Esophagus muscularis mucosa (tissue), 4 donors: ENCODE measurements at regions not wholly inside any gene's neighbourhood (a gene's known extent, or its start where the extent isn't known, plus 50 kb on each side); places are given as distances from the start of the nearest gene placed in this dataset.

Experiments
- DNase-seq: peaks from one replicate; pipeline ENCODE4 v3.0.0-alpha.2; 2017; ENCODE audit errors: extremely low spot score
- H3K27ac ChIP-seq, 4 donors: fragments of 200-600 bp; sonication (generic); replicated peaks in 1 of 4; 1 replicate in 3 of 4; 2 replicates in 1 of 4; pipeline ENCODE4 v1.5.1; 2016 to 2019; ENCODE audit warnings: mild to moderate bottlenecking in 1 of 4
- H3K27me3 ChIP-seq, 4 donors: fragments of 200-600 bp; sonication (generic); one replicate each; pipeline versions ENCODE4 v1.5.1 to v1.6.0; 2016 to 2019
- H3K36me3 ChIP-seq, 4 donors: fragments of 200-600 bp; sonication (generic); one replicate each; pipeline ENCODE4 v1.5.1; 2016 to 2019
- H3K4me1 ChIP-seq, 4 donors: fragments of 200-600 bp; sonication (generic); one replicate each; pipeline ENCODE4 v1.5.1; 2016 to 2019
- H3K4me3 ChIP-seq, 4 donors: fragments of 200-600 bp; sonication (generic); 1 replicate in 2 of 4; 2 replicates in 2 of 4; pipeline ENCODE4 v1.5.1; 2016 to 2019; ENCODE audit warnings: mild to moderate bottlenecking in 4 of 4, moderate library complexity in 1 of 4
- H3K9me3 ChIP-seq, 4 donors: fragments of 200-600 bp; sonication (generic); 1 replicate in 3 of 4; 2 replicates in 1 of 4; pipeline ENCODE4 v1.5.1; 2016 to 2019
- CTCF ChIP-seq, 3 experiments: fragments of 200-600 bp in 2 of 3; fragments of 450-650 bp in 1 of 3; sonication (generic) in 2 of 3; IDR thresholded peaks; one replicate each; pipeline ENCODE4 v1.5.1; 2017 to 2019; ENCODE audit warnings: antibody characterized with exemption in 3 of 3, mild to moderate bottlenecking in 2 of 3, moderate library complexity in 1 of 3
- EP300 ChIP-seq: sonication (generic); formaldehyde crosslinking; IDR thresholded peaks from one replicate; pipeline ENCODE4 v1.6.1; 2017; ENCODE audit warnings: antibody characterized with exemption
- POLR2A ChIP-seq: fragments of 450-650 bp; IDR thresholded peaks from one replicate; pipeline ENCODE4 v1.6.1; 2017; ENCODE audit warnings: antibody characterized with exemption, moderate library complexity, mild to moderate bottlenecking, low read depth
- POLR2AphosphoS5 ChIP-seq, 2 donors: sonication (generic); formaldehyde crosslinking; IDR thresholded peaks; one replicate each; pipeline ENCODE4 v1.6.1; 2017; ENCODE audit warnings: antibody characterized with exemption in 2 of 2
- WGBS: methylation state at CpG from one replicate; pipeline ENCODE4 v1.1.5; 2018; 5-methylcytosine and 5-hydroxymethylcytosine counted together
- intact Hi-C: fragments of 100-400 bp; cut with DNase I; formaldehyde crosslinking; loops from one replicate; pipeline ENCODE4 v1.15.1; 2023

GRCh38 chr1:172766462-172766861 lies 107.6 kb downstream of the FASLG start:
- no peak for TF ChIP-seq POLR2A
- no peak for TF ChIP-seq POLR2AphosphoS5 (IDR thresholded peaks at IDR 0.05)
- TF ChIP-seq CTCF (IDR thresholded peaks at IDR 0.05), result no peak
- no peak for TF ChIP-seq EP300
- H3K4me1 ChIP-seq, result no peaks in the 10 kb centered on the region
- no peak for DNase-seq
- H3K27me3 ChIP-seq, result no peaks in the 10 kb centered on the region
- no peaks in the 10 kb centered on the region for H3K9me3 ChIP-seq
- no peak overlapping the region for H3K4me3 ChIP-seq
- no peak overlapping the region for H3K27ac ChIP-seq
- intact Hi-C loops, result no loop called here
- no peaks in the 10 kb centered on the region for H3K36me3 ChIP-seq
- 83% methylated on average over 4 of the region's 4 CpGs for WGBS

GRCh38 chr1:172770071-172770470 lies 111.2 kb downstream of the FASLG start:
- 64% methylated on average over 1 of the region's 1 CpG for WGBS
- H3K4me3 ChIP-seq, result no peak overlapping the region
- no peak for DNase-seq
- H3K4me1 ChIP-seq, result peaks cover 0 to under 1% (median 0%) of the 10 kb centered on the region in 4 donors
- no peaks in the 10 kb centered on the region for H3K36me3 ChIP-seq
- no peak overlapping the region for H3K27ac ChIP-seq
- TF ChIP-seq EP300, result no peak
- TF ChIP-seq POLR2A, result no peak
- TF ChIP-seq POLR2AphosphoS5 (IDR thresholded peaks at IDR 0.05), result no peak
- no peak for TF ChIP-seq CTCF (IDR thresholded peaks at IDR 0.05)
- no peaks in the 10 kb centered on the region for H3K27me3 ChIP-seq
- intact Hi-C loops, result no loop called here
- H3K9me3 ChIP-seq, result no peaks in the 10 kb centered on the region

- H3K4me1 ChIP-seq, result peaks cover 0 to 6% (median 0%) of the 10 kb centered on the region in 4 donors
- H3K4me3 ChIP-seq, result no peak overlapping the region
- 89% methylated on average over 3 of the region's 3 CpGs for WGBS
- no peaks in the 10 kb centered on the region for H3K9me3 ChIP-seq
- H3K36me3 ChIP-seq, result no peaks in the 10 kb centered on the region
- intact Hi-C loops, result no loop called here
- no peaks in the 10 kb centered on the region for H3K27me3 ChIP-seq
- no peak for TF ChIP-seq EP300
- no peak for TF ChIP-seq POLR2A
- TF ChIP-seq CTCF (IDR thresholded peaks at IDR 0.05), result no peak
- TF ChIP-seq POLR2AphosphoS5 (IDR thresholded peaks at IDR 0.05), result no peak
- peak overlapping the region in 2 of 4 donors; percentile 40 to 44 for H3K27ac ChIP-seq
- DNase-seq, result no peak
These were observed 115.7 kb downstream of the FASLG start for GRCh38 chr1:172774561-172774960.

GRCh38 chr1:172775606-172776005 lies 116.7 kb downstream of the FASLG start:
- Histone ChIP-seq H3K27me3 (no peaks in the 10 kb centered on the region), H3K4me1 (peaks cover 0 to 6% (median 0%) of the 10 kb centered on the region in 4 donors), H3K9me3 (no peaks in the 10 kb centered on the region), H3K36me3 (no peaks in the 10 kb centered on the region), H3K4me3 (peak overlapping the region in 1 of 4 donors; percentile 13), H3K27ac (peak overlapping the region; percentile 40 to 64 (median 50))
- TF ChIP-seq EP300 (no peak), CTCF (IDR thresholded peaks at IDR 0.05) (no peak), POLR2A (no peak), POLR2AphosphoS5 (IDR thresholded peaks at IDR 0.05) (peak in 1 of 2 donors; percentile 50)
- intact Hi-C loops, result no loop called here
- 49% methylated on average over 3 of the region's 3 CpGs for WGBS
- DNase-seq, result no peak

GRCh38 chr1:172776071-172776470 lies 117.2 kb downstream of the FASLG start:
- intact Hi-C loops, result no loop called here
- no peak for TF ChIP-seq POLR2A
- TF ChIP-seq CTCF (IDR thresholded peaks at IDR 0.05), result no peak
- no peak for TF ChIP-seq EP300
- Histone ChIP-seq H3K4me1 (peaks cover 0 to 6% (median 0%) of the 10 kb centered on the region in 4 donors), H3K36me3 (no peaks in the 10 kb centered on the region), H3K4me3 (peak overlapping the region in 1 of 4 donors; percentile 31), H3K27me3 (no peaks in the 10 kb centered on the region), H3K27ac (peak overlapping the region; percentile 40 to 64 (median 50)), H3K9me3 (no peaks in the 10 kb centered on the region)
- WGBS, result 76% methylated on average over 6 of the region's 6 CpGs
- DNase-seq, result no peak
